ENCODE measurements at regions not wholly inside any gene's neighbourhood (a gene's known extent, or its start where the extent isn't known, plus 50 kb on each side); places are given as distances from the start of the nearest gene placed in this dataset.

DNA sequence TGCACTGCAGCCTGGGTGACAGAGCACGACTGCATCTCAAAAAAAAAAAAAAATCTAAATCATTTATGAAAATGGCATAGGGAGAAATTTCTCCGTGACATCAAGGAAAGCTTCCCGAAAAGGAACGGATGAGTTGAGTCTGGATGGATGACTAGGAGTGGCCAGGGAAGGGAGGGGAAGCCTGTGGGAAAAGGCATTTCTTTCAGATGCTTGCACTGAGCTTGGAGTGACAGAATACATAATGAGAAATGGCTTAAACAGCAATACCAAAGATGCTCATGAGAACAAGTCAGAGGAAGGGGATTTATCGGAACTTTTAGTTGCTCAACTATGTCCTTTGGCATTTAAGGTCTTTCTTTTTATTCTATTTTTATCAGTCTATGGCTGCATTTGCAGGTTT, 1369.2 kb upstream of the TMEM132C start:
- Histone ChIP-seq H3K9me3 (ENCODE audit: low read depth) (no peaks in the 10 kb centered on the region), H3K9me2 (ENCODE audit: insufficient read depth) (no peaks in the 10 kb centered on the region), H3K9ac (no peak overlapping the region), H3K4me1 (ENCODE audit: insufficient read depth) (no peaks in the 10 kb centered on the region), H2AFZ (no peak overlapping the region), H4K20me1 (ENCODE audit: insufficient read depth) (no peaks in the 10 kb centered on the region), H3K27ac (no peak overlapping the region), H3K4me2 (ENCODE audit: unreplicated experiment) (no peak overlapping the region), H3K27me3 (replicated peaks; ENCODE audit: insufficient read depth) (no peaks in the 10 kb centered on the region), H3K36me3 (ENCODE audit: low read depth) (no peaks in the 10 kb centered on the region), H3F3A (ENCODE audit: insufficient read depth) (no peaks in the 10 kb centered on the region), H3K79me2 (ENCODE audit: insufficient read depth) (no peaks in the 10 kb centered on the region), H3K4me3 (no peak overlapping the region)
- in situ Hi-C loops (cut with MboI) = no loop called here
- 19 to 25% methylated on average over 5 of the region's 5 CpGs for WGBS, 2 experiments (ENCODE audit: low coverage in 1 of 2, low lambda C conversion rate in 2 of 2, missing lambda C conversion rate in 2 of 2)
- TF ChIP-seq EZH2phosphoT487 (IDR thresholded peaks at IDR 0.05; ENCODE audit: insufficient read depth, low read depth) (no peak), EZH2 (IDR thresholded peaks at IDR 0.05; ENCODE audit: insufficient read depth, poor library complexity, severe bottlenecking) (no peak)
- DNase-seq = no peak

GRCh38 chr12:126898562-126898961, 1368.4 kb upstream of the TMEM132C start:
- Histone ChIP-seq H4K20me1 (ENCODE audit: insufficient read depth) (no peaks in the 10 kb centered on the region), H3K9me3 (ENCODE audit: low read depth) (no peaks in the 10 kb centered on the region), H3K79me2 (ENCODE audit: insufficient read depth) (no peaks in the 10 kb centered on the region), H3K4me1 (ENCODE audit: insufficient read depth) (no peaks in the 10 kb centered on the region), H3F3A (ENCODE audit: insufficient read depth) (no peaks in the 10 kb centered on the region), H3K27ac (no peak overlapping the region), H3K4me2 (ENCODE audit: unreplicated experiment) (no peak overlapping the region), H3K9me2 (ENCODE audit: insufficient read depth) (no peaks in the 10 kb centered on the region), H3K27me3 (replicated peaks; ENCODE audit: insufficient read depth) (no peaks in the 10 kb centered on the region), H3K4me3 (no peak overlapping the region), H3K9ac (no peak overlapping the region), H2AFZ (no peak overlapping the region), H3K36me3 (ENCODE audit: low read depth) (no peaks in the 10 kb centered on the region)
- WGBS, 2 experiments (ENCODE audit: low coverage in 1 of 2, low lambda C conversion rate in 2 of 2, missing lambda C conversion rate in 2 of 2) = 18 to 54% methylated on average over 4 of the region's 4 CpGs
- no peak for TF ChIP-seq EZH2phosphoT487 (IDR thresholded peaks at IDR 0.05; ENCODE audit: insufficient read depth, low read depth)
- no peak for TF ChIP-seq EZH2 (IDR thresholded peaks at IDR 0.05; ENCODE audit: insufficient read depth, poor library complexity, severe bottlenecking)
- in situ Hi-C loops (cut with MboI) = no loop called here
- no peak for DNase-seq

- no peak overlapping the region for H3K4me2 ChIP-seq (ENCODE audit: unreplicated experiment)
- H3K9me3 ChIP-seq (ENCODE audit: low read depth) = no peaks in the 10 kb centered on the region
- DNase-seq = no peak
- H3K4me3 ChIP-seq = no peak overlapping the region
- in situ Hi-C loops (cut with MboI) = no loop called here
- H3K79me2 ChIP-seq (ENCODE audit: insufficient read depth) = no peaks in the 10 kb centered on the region
- no peak overlapping the region for H3K9ac ChIP-seq
- no peaks in the 10 kb centered on the region for H3K4me1 ChIP-seq (ENCODE audit: insufficient read depth)
- no peaks in the 10 kb centered on the region for H3K27me3 ChIP-seq (replicated peaks; ENCODE audit: insufficient read depth)
- no peaks in the 10 kb centered on the region for H4K20me1 ChIP-seq (ENCODE audit: insufficient read depth)
- H3K36me3 ChIP-seq (ENCODE audit: low read depth) = no peaks in the 10 kb centered on the region
- H2AFZ ChIP-seq = no peak overlapping the region
- TF ChIP-seq EZH2phosphoT487 (IDR thresholded peaks at IDR 0.05; ENCODE audit: insufficient read depth, low read depth) = no peak
- no peak for TF ChIP-seq EZH2 (IDR thresholded peaks at IDR 0.05; ENCODE audit: insufficient read depth, poor library complexity, severe bottlenecking)
- H3K27ac ChIP-seq = no peak overlapping the region
- no peaks in the 10 kb centered on the region for H3F3A ChIP-seq (ENCODE audit: insufficient read depth)
- WGBS, 2 experiments (ENCODE audit: low coverage in 1 of 2, low lambda C conversion rate in 2 of 2, missing lambda C conversion rate in 2 of 2) = 45 to 46% methylated on average over 31 of the region's 31 CpGs
- no peaks in the 10 kb centered on the region for H3K9me2 ChIP-seq (ENCODE audit: insufficient read depth)
Observed at GRCh38 chr12:126899926-126900792, 1366.8 kb upstream of the TMEM132C start.

- in situ Hi-C loops (cut with MboI) = no loop called here
- Histone ChIP-seq H3K36me3 (ENCODE audit: low read depth) (no peaks in the 10 kb centered on the region), H3K9me2 (ENCODE audit: insufficient read depth) (no peaks in the 10 kb centered on the region), H3K4me2 (ENCODE audit: unreplicated experiment) (no peak overlapping the region), H3F3A (ENCODE audit: insufficient read depth) (no peaks in the 10 kb centered on the region), H3K27ac (no peak overlapping the region), H2AFZ (no peak overlapping the region), H3K79me2 (ENCODE audit: insufficient read depth) (no peaks in the 10 kb centered on the region), H4K20me1 (ENCODE audit: insufficient read depth) (no peaks in the 10 kb centered on the region), H3K4me1 (ENCODE audit: insufficient read depth) (no peaks in the 10 kb centered on the region), H3K9me3 (ENCODE audit: low read depth) (no peaks in the 10 kb centered on the region), H3K27me3 (replicated peaks; ENCODE audit: insufficient read depth) (no peaks in the 10 kb centered on the region), H3K9ac (no peak overlapping the region), H3K4me3 (no peak overlapping the region)
- 13 to 21% methylated on average over 9 of the region's 9 CpGs for WGBS, 2 experiments (ENCODE audit: low coverage in 1 of 2, low lambda C conversion rate in 2 of 2, missing lambda C conversion rate in 2 of 2)
- no peak for DNase-seq
- no peak for TF ChIP-seq EZH2 (IDR thresholded peaks at IDR 0.05; ENCODE audit: insufficient read depth, poor library complexity, severe bottlenecking)
- no peak for TF ChIP-seq EZH2phosphoT487 (IDR thresholded peaks at IDR 0.05; ENCODE audit: insufficient read depth, low read depth)
Observed at GRCh38 chr12:126903027-126903876, 1363.7 kb upstream of the TMEM132C start.

Measured in GM23248 (cell line).